HG03045 (cell line): ENCODE measurements at regions not wholly inside any gene's neighbourhood (a gene's known extent, or its start where the extent isn't known, plus 50 kb on each side); places are given as distances from the start of the nearest gene placed in this dataset.
"Not testable (repeated sequence)": the region's sequence is repeated elsewhere in the genome, so short reads cannot be mapped to it uniquely, and the experiment has no call there.

Experiments used
- ATAC-seq: cut with Tn5 transposase; IDR thresholded peaks from one replicate; pipeline ENCODE4 v1.9.1; 2021; ENCODE audit warnings: mild to moderate bottlenecking, moderate library complexity; ENCODE audit not compliant: unreplicated experiment

- ATAC-seq = no peak
Observed at GRCh38 chr2:104975851-104976250, 62.0 kb upstream of the MRPS9 start.

GRCh38 chr2:104976603-104977120 is 61.2 kb upstream of the MRPS9 start:
- peak; percentile 96 for ATAC-seq

DNA sequence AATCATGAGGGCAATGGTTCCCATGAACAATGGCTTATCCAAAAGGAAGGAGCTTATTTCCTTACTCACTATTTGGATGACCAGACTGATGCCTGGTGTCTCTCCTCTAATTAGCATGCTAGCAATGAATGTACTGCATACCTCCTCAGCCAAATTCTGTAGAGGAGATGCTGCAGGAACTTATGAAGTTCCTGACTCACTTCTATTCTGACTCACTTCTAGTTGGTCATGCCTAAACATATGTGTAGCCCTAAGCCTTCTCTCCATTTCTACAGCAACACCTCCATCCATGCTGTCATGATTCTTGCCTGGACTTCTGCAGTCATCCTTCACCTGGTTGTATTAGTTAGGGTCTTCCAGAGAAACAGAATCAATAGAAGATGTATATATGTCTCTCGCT is 59.9 kb upstream of the MRPS9 start:
- no peak for ATAC-seq

DNA sequence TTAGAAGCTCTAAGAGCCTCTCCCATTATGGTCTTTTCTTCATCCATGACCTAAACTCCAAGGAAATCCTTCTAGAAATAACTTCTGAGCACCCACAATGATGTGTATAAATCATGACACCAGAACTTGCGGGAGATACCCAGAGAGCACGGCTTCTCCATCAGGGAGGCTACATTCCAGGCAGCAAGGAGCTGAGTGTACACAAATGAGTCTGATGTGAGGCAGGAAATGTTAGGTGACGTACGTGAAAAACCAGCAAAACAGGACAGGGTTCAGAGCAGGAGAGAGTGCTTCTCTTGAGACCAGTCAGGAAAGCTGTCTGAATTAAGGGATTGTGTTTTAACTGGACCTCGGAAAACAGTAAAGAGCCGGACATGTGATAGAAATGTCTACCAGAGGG is 58.1 kb upstream of the MRPS9 start:
- ATAC-seq = not testable (repeated sequence)

- no peak for ATAC-seq
Observed at GRCh38 chr2:104982111-104982510, 55.8 kb upstream of the MRPS9 start.
